ENCODE measurements at regions not wholly inside any gene's neighbourhood (a gene's known extent, or its start where the extent isn't known, plus 50 kb on each side); places are given as distances from the start of the nearest gene placed in this dataset.

DNA sequence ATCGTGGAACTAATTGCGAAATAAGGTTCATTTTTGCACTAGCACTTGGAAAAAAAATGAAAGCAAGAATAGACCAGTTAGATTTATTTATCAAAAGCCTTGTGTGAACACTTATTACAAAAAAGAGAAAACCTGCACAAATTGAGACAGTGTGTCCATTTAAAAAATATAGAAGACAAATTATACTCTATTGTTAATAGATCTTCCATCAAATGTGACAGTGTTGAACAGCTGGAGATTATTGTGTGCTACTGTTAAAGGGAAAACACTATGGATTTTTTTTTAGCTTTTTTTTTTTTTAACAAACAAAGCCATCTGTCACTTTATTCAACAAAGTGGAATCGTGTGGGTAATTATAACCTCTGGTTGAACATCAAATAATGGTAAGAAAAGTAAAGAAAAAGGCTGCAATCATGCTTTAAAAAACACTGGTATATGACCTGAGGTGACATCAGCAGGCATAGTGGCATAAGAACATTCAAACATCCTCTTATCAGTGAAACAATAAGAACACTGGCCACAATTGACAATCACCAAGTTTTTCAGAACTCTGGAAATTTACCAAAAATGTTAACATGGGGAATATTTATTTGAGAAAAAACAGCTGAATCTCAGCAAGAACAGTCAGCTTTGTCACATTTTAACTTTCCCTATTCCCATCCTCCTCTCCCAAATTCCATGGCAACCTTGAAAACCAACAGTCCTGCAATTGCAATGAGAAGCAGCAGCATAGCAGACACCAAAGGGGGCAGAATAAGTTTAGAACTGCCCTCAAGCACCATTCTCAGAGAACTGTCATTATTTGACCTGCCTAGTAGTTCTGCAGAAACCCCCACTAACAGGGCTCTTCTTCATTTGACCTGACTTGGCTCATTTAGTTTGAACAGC is 442.3 kb upstream of the MON1B start:
- H3K36me3 ChIP-seq (ENCODE audit: control insufficient read depth, insufficient read depth, low read length) = no peaks in the 10 kb centered on the region
- DNase-seq (ENCODE audit: low read depth, low spot score) (no peak), ATAC-seq (no peak)
- CTCF ChIA-PET = no interaction called here
- H3K27ac ChIP-seq (ENCODE audit: low read length) = no peak overlapping the region
- H3K27me3 ChIP-seq (ENCODE audit: control insufficient read depth, insufficient read depth, low read length) = no peaks in the 10 kb centered on the region
- POLR2A ChIA-PET = no interaction called here
- H3K9me3 ChIP-seq (ENCODE audit: control insufficient read depth, insufficient read depth, low read depth, low read length) = no peaks in the 10 kb centered on the region
- no peak overlapping the region for H3K4me3 ChIP-seq (ENCODE audit: low read depth in 2 of 2, low read length in 2 of 2)
- in situ Hi-C loops (cut with HindIII; ENCODE audit: low pct_unique_long_range_greater_than_20kb, low sequenced_read_pairs) = no loop called here
- no TSS peak for BruUV-seq (replicated peaks)
- H3K4me1 ChIP-seq (ENCODE audit: control insufficient read depth, insufficient read depth, low read length) = no peaks in the 10 kb centered on the region
- TF ChIP-seq POLR2AphosphoS5 (IDR thresholded peaks at IDR 0.05; ENCODE audit: low read depth, low read length) = no peak
- TF ChIP-seq SIN3A (IDR thresholded peaks at IDR 0.05; ENCODE audit: borderline replicate concordance, insufficient read depth, low read depth, low read length) = no peak
- TF ChIP-seq, protein P1, sequence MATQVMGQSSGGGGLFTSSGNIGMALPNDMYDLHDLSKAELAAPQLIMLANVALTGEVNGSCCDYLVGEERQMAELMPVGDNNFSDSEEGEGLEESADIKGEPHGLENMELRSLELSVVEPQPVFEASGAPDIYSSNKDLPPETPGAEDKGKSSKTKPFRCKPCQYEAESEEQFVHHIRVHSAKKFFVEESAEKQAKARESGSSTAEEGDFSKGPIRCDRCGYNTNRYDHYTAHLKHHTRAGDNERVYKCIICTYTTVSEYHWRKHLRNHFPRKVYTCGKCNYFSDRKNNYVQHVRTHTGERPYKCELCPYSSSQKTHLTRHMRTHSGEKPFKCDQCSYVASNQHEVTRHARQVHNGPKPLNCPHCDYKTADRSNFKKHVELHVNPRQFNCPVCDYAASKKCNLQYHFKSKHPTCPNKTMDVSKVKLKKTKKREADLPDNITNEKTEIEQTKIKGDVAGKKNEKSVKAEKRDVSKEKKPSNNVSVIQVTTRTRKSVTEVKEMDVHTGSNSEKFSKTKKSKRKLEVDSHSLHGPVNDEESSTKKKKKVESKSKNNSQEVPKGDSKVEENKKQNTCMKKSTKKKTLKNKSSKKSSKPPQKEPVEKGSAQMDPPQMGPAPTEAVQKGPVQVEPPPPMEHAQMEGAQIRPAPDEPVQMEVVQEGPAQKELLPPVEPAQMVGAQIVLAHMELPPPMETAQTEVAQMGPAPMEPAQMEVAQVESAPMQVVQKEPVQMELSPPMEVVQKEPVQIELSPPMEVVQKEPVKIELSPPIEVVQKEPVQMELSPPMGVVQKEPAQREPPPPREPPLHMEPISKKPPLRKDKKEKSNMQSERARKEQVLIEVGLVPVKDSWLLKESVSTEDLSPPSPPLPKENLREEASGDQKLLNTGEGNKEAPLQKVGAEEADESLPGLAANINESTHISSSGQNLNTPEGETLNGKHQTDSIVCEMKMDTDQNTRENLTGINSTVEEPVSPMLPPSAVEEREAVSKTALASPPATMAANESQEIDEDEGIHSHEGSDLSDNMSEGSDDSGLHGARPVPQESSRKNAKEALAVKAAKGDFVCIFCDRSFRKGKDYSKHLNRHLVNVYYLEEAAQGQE (IDR thresholded peaks at IDR 0.05; ENCODE audit: insufficient read depth in 1 of 2, low read depth in 2 of 2, low read length in 1 of 2) = no peak
- TF ChIP-seq, protein P2, sequence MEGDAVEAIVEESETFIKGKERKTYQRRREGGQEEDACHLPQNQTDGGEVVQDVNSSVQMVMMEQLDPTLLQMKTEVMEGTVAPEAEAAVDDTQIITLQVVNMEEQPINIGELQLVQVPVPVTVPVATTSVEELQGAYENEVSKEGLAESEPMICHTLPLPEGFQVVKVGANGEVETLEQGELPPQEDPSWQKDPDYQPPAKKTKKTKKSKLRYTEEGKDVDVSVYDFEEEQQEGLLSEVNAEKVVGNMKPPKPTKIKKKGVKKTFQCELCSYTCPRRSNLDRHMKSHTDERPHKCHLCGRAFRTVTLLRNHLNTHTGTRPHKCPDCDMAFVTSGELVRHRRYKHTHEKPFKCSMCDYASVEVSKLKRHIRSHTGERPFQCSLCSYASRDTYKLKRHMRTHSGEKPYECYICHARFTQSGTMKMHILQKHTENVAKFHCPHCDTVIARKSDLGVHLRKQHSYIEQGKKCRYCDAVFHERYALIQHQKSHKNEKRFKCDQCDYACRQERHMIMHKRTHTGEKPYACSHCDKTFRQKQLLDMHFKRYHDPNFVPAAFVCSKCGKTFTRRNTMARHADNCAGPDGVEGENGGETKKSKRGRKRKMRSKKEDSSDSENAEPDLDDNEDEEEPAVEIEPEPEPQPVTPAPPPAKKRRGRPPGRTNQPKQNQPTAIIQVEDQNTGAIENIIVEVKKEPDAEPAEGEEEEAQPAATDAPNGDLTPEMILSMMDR (IDR thresholded peaks at IDR 0.05) = no peak
- TF ChIP-seq TCF7L2 (IDR thresholded peaks at IDR 0.05; ENCODE audit: low read depth, low read length) = no peak
- intact Hi-C loops (cut with micrococcal nuclease; ENCODE audit: unreplicated experiment) = no loop called here

DNA sequence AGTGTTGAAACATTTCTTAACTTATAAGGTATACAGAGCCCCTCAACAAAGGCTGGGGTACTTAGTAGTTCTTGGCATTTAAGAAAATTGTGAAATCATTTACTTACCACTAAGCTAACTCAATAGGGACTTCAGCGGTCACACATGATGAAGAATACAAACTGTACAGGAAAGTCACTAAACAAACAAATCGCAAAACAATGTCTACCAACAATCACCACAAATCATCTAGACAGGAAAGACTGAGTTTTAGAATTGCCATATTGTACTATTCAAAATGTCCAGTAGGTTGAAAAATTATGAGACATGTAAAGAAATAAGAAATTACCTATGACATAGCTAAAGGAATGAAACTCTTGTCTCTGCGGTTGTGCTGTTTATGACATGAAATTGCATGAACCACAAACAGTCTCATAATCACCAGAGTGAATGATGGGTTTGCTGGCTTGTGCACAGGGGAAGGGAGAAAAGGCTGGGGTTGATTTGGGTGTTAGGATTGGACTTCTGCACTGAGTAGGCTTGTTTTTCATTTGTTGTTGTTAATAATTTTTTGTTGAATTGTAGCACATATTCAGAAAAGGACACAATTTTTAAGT is 441.1 kb upstream of the MON1B start:
- in situ Hi-C loops (cut with HindIII; ENCODE audit: low pct_unique_long_range_greater_than_20kb, low sequenced_read_pairs) = no loop called here
- TF ChIP-seq, protein P1 (IDR thresholded peaks at IDR 0.05; ENCODE audit: insufficient read depth in 1 of 2, low read depth in 2 of 2, low read length in 1 of 2) = no peak
- TF ChIP-seq SIN3A (IDR thresholded peaks at IDR 0.05; ENCODE audit: borderline replicate concordance, insufficient read depth, low read depth, low read length) = no peak
- TF ChIP-seq, protein P2 (IDR thresholded peaks at IDR 0.05) = no peak
- TF ChIP-seq TCF7L2 (IDR thresholded peaks at IDR 0.05; ENCODE audit: low read depth, low read length) = no peak
- TF ChIP-seq POLR2AphosphoS5 (IDR thresholded peaks at IDR 0.05; ENCODE audit: low read depth, low read length) = no peak
- DNase-seq (ENCODE audit: low read depth, low spot score) (no peak), ATAC-seq (no peak)
- Histone ChIP-seq H3K36me3 (ENCODE audit: control insufficient read depth, insufficient read depth, low read length) (no peaks in the 10 kb centered on the region), H3K27ac (ENCODE audit: low read length) (no peak overlapping the region), H3K4me3 (ENCODE audit: low read depth in 2 of 2, low read length in 2 of 2) (no peak overlapping the region), H3K27me3 (ENCODE audit: control insufficient read depth, insufficient read depth, low read length) (no peaks in the 10 kb centered on the region), H3K9me3 (ENCODE audit: control insufficient read depth, insufficient read depth, low read depth, low read length) (no peaks in the 10 kb centered on the region), H3K4me1 (ENCODE audit: control insufficient read depth, insufficient read depth, low read length) (no peaks in the 10 kb centered on the region)
- intact Hi-C loops (cut with micrococcal nuclease; ENCODE audit: unreplicated experiment) = no loop called here
- ChIA-PET CTCF (no interaction called here), POLR2A (no interaction called here)
- BruUV-seq (replicated peaks) = no TSS peak
